ENCODE measurements at regions not wholly inside any gene's neighbourhood (a gene's known extent, or its start where the extent isn't known, plus 50 kb on each side); places are given as distances from the start of the nearest gene placed in this dataset.
A peak's percentile ranks its signal among the peaks of the same experiment; 100 is the strongest.

GRCh38 chr15:67006083-67007065 is 59.0 kb upstream of the SMAD3 start:
- no CpG with 5 or more reads among the region's 10 CpGs for WGBS (ENCODE audit: extremely low coverage, insufficient coverage, low lambda C conversion rate)
- H3K18ac ChIP-seq (ENCODE audit: low read length), result no peak overlapping the region
- H4K8ac ChIP-seq (ENCODE audit: low read depth, low read length), result no peak overlapping the region
- H3K79me1 ChIP-seq (ENCODE audit: low read length), result no peaks in the 10 kb centered on the region
- H3K23ac ChIP-seq (ENCODE audit: low read length), result no peak overlapping the region
- no peak overlapping the region for H2BK15ac ChIP-seq (replicated peaks; ENCODE audit: low read depth)
- no peaks in the 10 kb centered on the region for H3K4me1 ChIP-seq (ENCODE audit: control insufficient read depth, low read depth, low read length)
- no peak overlapping the region for H3K56ac ChIP-seq (ENCODE audit: low read length)
- H3K9ac ChIP-seq (ENCODE audit: low read length), result no peak overlapping the region
- H2BK120ac ChIP-seq (ENCODE audit: low read depth, low read length), result no peak overlapping the region
- H2AK5ac ChIP-seq (ENCODE audit: low read length), result no peak overlapping the region
- H3K27me3 ChIP-seq (ENCODE audit: insufficient read depth, low read length, poor library complexity), result no peaks in the 10 kb centered on the region
- no peak overlapping the region for H3K4ac ChIP-seq (ENCODE audit: low read depth, low read length)
- DNase-seq, result no peak
- H4K5ac ChIP-seq (ENCODE audit: low read length), result no peak overlapping the region
- H3K36me3 ChIP-seq (ENCODE audit: control insufficient read depth, insufficient read depth, low read length), result no peaks in the 10 kb centered on the region
- H3K79me2 ChIP-seq (ENCODE audit: control insufficient read depth, insufficient read depth, low read length), result no peaks in the 10 kb centered on the region
- no peak overlapping the region for H2BK5ac ChIP-seq (ENCODE audit: low read length)
- no peak overlapping the region for H3K4me2 ChIP-seq (ENCODE audit: low read length)
- H3K4me3 ChIP-seq (ENCODE audit: low read length), result no peak overlapping the region
- no peak overlapping the region for H3K27ac ChIP-seq (ENCODE audit: low read depth, low read length)

- Histone ChIP-seq H3K4ac (ENCODE audit: low read depth, low read length) (no peak overlapping the region), H3K79me2 (ENCODE audit: control insufficient read depth, insufficient read depth, low read length) (no peaks in the 10 kb centered on the region), H3K23ac (ENCODE audit: low read length) (no peak overlapping the region), H3K27ac (ENCODE audit: low read depth, low read length) (no peak overlapping the region), H4K5ac (ENCODE audit: low read length) (no peak overlapping the region), H3K27me3 (ENCODE audit: insufficient read depth, low read length, poor library complexity) (no peaks in the 10 kb centered on the region), H3K18ac (ENCODE audit: low read length) (no peak overlapping the region), H3K4me1 (ENCODE audit: control insufficient read depth, low read depth, low read length) (peaks cover 3% of the 10 kb centered on the region), H4K8ac (ENCODE audit: low read depth, low read length) (no peak overlapping the region), H2BK120ac (ENCODE audit: low read depth, low read length) (no peak overlapping the region), H2BK5ac (ENCODE audit: low read length) (no peak overlapping the region), H2AK5ac (ENCODE audit: low read length) (no peak overlapping the region), H2BK15ac (replicated peaks; ENCODE audit: low read depth) (no peak overlapping the region), H3K36me3 (ENCODE audit: control insufficient read depth, insufficient read depth, low read length) (no peaks in the 10 kb centered on the region), H3K56ac (ENCODE audit: low read length) (no peak overlapping the region), H3K4me3 (ENCODE audit: low read length) (no peak overlapping the region), H3K9ac (ENCODE audit: low read length) (no peak overlapping the region), H3K79me1 (ENCODE audit: low read length) (no peaks in the 10 kb centered on the region), H3K4me2 (ENCODE audit: low read length) (no peak overlapping the region)
- DNase-seq, result no peak
- no CpG with 5 or more reads among the region's 7 CpGs for WGBS (ENCODE audit: extremely low coverage, insufficient coverage, low lambda C conversion rate)
Observed at GRCh38 chr15:67009576-67010569, 55.5 kb upstream of the SMAD3 start.

GRCh38 chr15:67010898-67011616 is 54.3 kb upstream of the SMAD3 start:
- Histone ChIP-seq H3K4me1 (ENCODE audit: control insufficient read depth, low read depth, low read length) (peaks cover 3% of the 10 kb centered on the region), H3K23ac (ENCODE audit: low read length) (no peak overlapping the region), H2BK15ac (replicated peaks; ENCODE audit: low read depth) (no peak overlapping the region), H3K79me2 (ENCODE audit: control insufficient read depth, insufficient read depth, low read length) (no peaks in the 10 kb centered on the region), H2AK5ac (ENCODE audit: low read length) (no peak overlapping the region), H3K4me3 (ENCODE audit: low read length) (no peak overlapping the region), H3K56ac (ENCODE audit: low read length) (no peak overlapping the region), H4K8ac (ENCODE audit: low read depth, low read length) (no peak overlapping the region), H3K4ac (ENCODE audit: low read depth, low read length) (no peak overlapping the region), H4K5ac (ENCODE audit: low read length) (no peak overlapping the region), H3K79me1 (ENCODE audit: low read length) (no peaks in the 10 kb centered on the region), H2BK5ac (ENCODE audit: low read length) (no peak overlapping the region), H3K18ac (ENCODE audit: low read length) (no peak overlapping the region), H2BK120ac (ENCODE audit: low read depth, low read length) (no peak overlapping the region), H3K9ac (ENCODE audit: low read length) (no peak overlapping the region), H3K4me2 (ENCODE audit: low read length) (no peak overlapping the region), H3K27ac (ENCODE audit: low read depth, low read length) (no peak overlapping the region), H3K27me3 (ENCODE audit: insufficient read depth, low read length, poor library complexity) (no peaks in the 10 kb centered on the region), H3K36me3 (ENCODE audit: control insufficient read depth, insufficient read depth, low read length) (no peaks in the 10 kb centered on the region)
- peak; percentile 61 for DNase-seq
- no CpG with 5 or more reads among the region's 7 CpGs for WGBS (ENCODE audit: extremely low coverage, insufficient coverage, low lambda C conversion rate)

- Histone ChIP-seq H3K36me3 (ENCODE audit: control insufficient read depth, insufficient read depth, low read length) (no peaks in the 10 kb centered on the region), H2BK120ac (ENCODE audit: low read depth, low read length) (no peak overlapping the region), H3K23ac (ENCODE audit: low read length) (no peak overlapping the region), H2BK5ac (ENCODE audit: low read length) (no peak overlapping the region), H2AK5ac (ENCODE audit: low read length) (no peak overlapping the region), H3K27me3 (ENCODE audit: insufficient read depth, low read length, poor library complexity) (no peaks in the 10 kb centered on the region), H3K4me1 (ENCODE audit: control insufficient read depth, low read depth, low read length) (peaks cover 3% of the 10 kb centered on the region), H3K4me3 (ENCODE audit: low read length) (no peak overlapping the region), H2BK15ac (replicated peaks; ENCODE audit: low read depth) (no peak overlapping the region), H4K5ac (ENCODE audit: low read length) (no peak overlapping the region), H3K79me2 (ENCODE audit: control insufficient read depth, insufficient read depth, low read length) (no peaks in the 10 kb centered on the region), H4K8ac (ENCODE audit: low read depth, low read length) (no peak overlapping the region), H3K56ac (ENCODE audit: low read length) (no peak overlapping the region), H3K4me2 (ENCODE audit: low read length) (no peak overlapping the region), H3K9ac (ENCODE audit: low read length) (no peak overlapping the region), H3K18ac (ENCODE audit: low read length) (no peak overlapping the region), H3K27ac (ENCODE audit: low read depth, low read length) (no peak overlapping the region), H3K79me1 (ENCODE audit: low read length) (no peaks in the 10 kb centered on the region), H3K4ac (ENCODE audit: low read depth, low read length) (no peak overlapping the region)
- WGBS (ENCODE audit: extremely low coverage, insufficient coverage, low lambda C conversion rate), result no CpG with 5 or more reads among the region's 6 CpGs
- DNase-seq, result no peak
Observed at GRCh38 chr15:67011617-67012005, 53.8 kb upstream of the SMAD3 start.

- Histone ChIP-seq H3K4me1 (ENCODE audit: control insufficient read depth, low read depth, low read length) (peaks cover 3% of the 10 kb centered on the region), H3K4me2 (ENCODE audit: low read length) (no peak overlapping the region), H3K23ac (ENCODE audit: low read length) (peak overlapping the region; percentile 85), H4K8ac (ENCODE audit: low read depth, low read length) (no peak overlapping the region), H3K36me3 (ENCODE audit: control insufficient read depth, insufficient read depth, low read length) (no peaks in the 10 kb centered on the region), H3K4me3 (ENCODE audit: low read length) (no peak overlapping the region), H3K56ac (ENCODE audit: low read length) (peak overlapping the region; percentile 54), H3K79me1 (ENCODE audit: low read length) (no peaks in the 10 kb centered on the region), H3K27ac (ENCODE audit: low read depth, low read length) (no peak overlapping the region), H2AK5ac (ENCODE audit: low read length) (no peak overlapping the region), H2BK15ac (replicated peaks; ENCODE audit: low read depth) (no peak overlapping the region), H3K79me2 (ENCODE audit: control insufficient read depth, insufficient read depth, low read length) (no peaks in the 10 kb centered on the region), H3K18ac (ENCODE audit: low read length) (no peak overlapping the region), H3K9ac (ENCODE audit: low read length) (peak overlapping the region; percentile 17), H3K27me3 (ENCODE audit: insufficient read depth, low read length, poor library complexity) (no peaks in the 10 kb centered on the region), H4K5ac (ENCODE audit: low read length) (no peak overlapping the region), H3K4ac (ENCODE audit: low read depth, low read length) (no peak overlapping the region), H2BK5ac (ENCODE audit: low read length) (no peak overlapping the region), H2BK120ac (ENCODE audit: low read depth, low read length) (no peak overlapping the region)
- DNase-seq, result peak; percentile 92
- WGBS (ENCODE audit: extremely low coverage, insufficient coverage, low lambda C conversion rate), result no CpG with 5 or more reads among the region's 11 CpGs
Observed at GRCh38 chr15:67013696-67014095, 51.7 kb upstream of the SMAD3 start.
